GM13976 (cell line): ENCODE measurements at regions not wholly inside any gene's neighbourhood (a gene's known extent, or its start where the extent isn't known, plus 50 kb on each side); places are given as distances from the start of the nearest gene placed in this dataset.

ENCODE experiments used
- DNase-seq: peaks from one replicate; pipeline ENCODE4 v3.0.0; 2012; ENCODE audit warnings: low spot score
- in situ Hi-C: fragments of 300-500 bp; cut with MboI; formaldehyde crosslinking; loops from one replicate; pipeline ENCODE4 v1.12.0; 2022; ENCODE audit warnings: low sequenced_read_pairs, mixed read lengths, inconsistent platforms; ENCODE audit not compliant: unreplicated experiment
- TF ChIP-seq, protein P1 (sequence below): IDR thresholded peaks from 2 replicates; pipeline ENCODE4 v1.5.1; 2012; ENCODE audit warnings: borderline replicate concordance, mild to moderate bottlenecking; ENCODE audit not compliant: insufficient read depth; ENCODE audit errors: extremely low read depth, missing control alignments, control extremely low read depth

DNA sequence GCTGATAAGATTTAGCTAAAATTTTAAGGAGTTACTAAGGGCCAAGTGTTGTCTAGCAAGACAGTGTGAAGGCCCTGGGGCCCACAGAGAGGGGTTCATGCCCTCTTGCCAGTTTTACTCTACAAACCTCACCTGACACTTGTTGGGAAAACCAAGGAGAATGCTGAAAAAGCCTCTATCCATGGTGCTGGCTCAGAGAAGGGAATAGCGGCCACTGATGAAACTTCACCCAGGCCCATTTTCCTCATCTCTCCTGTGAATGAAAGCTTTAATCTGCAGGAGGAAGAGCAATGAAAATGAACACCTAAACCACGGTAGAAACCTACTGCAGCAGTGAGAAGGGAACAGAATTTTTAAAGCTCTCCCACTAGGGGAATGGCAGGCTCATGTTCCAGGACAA lies 317.3 kb upstream of the CNR1 start:
- TF ChIP-seq, protein P1, sequence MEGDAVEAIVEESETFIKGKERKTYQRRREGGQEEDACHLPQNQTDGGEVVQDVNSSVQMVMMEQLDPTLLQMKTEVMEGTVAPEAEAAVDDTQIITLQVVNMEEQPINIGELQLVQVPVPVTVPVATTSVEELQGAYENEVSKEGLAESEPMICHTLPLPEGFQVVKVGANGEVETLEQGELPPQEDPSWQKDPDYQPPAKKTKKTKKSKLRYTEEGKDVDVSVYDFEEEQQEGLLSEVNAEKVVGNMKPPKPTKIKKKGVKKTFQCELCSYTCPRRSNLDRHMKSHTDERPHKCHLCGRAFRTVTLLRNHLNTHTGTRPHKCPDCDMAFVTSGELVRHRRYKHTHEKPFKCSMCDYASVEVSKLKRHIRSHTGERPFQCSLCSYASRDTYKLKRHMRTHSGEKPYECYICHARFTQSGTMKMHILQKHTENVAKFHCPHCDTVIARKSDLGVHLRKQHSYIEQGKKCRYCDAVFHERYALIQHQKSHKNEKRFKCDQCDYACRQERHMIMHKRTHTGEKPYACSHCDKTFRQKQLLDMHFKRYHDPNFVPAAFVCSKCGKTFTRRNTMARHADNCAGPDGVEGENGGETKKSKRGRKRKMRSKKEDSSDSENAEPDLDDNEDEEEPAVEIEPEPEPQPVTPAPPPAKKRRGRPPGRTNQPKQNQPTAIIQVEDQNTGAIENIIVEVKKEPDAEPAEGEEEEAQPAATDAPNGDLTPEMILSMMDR, result no peak
- no peak for DNase-seq
- in situ Hi-C loops, result loop anchor here (25.0 kb wide), 1 partner anchor 546 kb away; no protein-coding TSS in a partner anchor

DNA sequence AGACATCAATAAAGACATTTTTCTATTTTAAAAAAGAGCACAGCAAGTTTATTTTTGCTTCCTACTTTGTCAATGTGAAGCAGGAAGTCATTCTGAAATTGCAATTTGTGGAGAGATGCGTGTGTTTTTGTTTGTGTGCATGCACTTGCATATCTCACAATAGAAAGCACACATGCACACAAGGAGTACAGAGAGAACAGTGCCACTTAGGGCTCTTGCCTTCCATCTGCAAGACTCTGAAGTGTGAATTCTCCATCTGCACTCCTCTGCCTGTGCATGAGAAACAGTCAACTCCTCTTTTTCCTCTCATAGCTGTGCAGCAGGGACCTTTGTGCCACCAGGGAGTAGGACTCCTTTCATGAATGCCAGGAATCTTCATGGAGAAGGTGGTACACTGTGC lies 316.3 kb upstream of the CNR1 start:
- TF ChIP-seq, protein P1, result no peak
- in situ Hi-C loops, result loop anchor here (25.0 kb wide), 1 partner anchor 545 kb away; no protein-coding TSS in a partner anchor
- no peak for DNase-seq

DNA sequence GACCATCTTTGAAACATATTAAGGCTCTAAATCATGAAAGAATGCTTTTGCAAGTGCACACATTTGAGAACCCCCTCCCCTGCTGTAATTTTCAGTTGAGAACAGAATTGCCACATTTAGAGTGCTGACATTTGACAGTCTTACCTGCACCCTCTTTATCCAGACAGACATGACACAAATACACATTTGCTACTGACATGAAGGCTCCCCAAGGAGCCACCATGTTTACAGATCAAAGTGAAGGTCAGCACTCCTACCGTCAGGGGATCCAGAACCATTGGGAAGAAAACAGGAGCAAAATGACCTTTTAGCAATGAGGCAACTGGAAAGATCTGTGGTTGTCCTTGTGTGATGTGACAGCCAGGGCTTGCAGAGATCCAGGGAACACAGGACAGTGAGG lies 315.4 kb upstream of the CNR1 start:
- DNase-seq, result no peak
- TF ChIP-seq, protein P1, result no peak
- in situ Hi-C loops, result loop anchor here (25.0 kb wide), 1 partner anchor 544 kb away; no protein-coding TSS in a partner anchor

DNA sequence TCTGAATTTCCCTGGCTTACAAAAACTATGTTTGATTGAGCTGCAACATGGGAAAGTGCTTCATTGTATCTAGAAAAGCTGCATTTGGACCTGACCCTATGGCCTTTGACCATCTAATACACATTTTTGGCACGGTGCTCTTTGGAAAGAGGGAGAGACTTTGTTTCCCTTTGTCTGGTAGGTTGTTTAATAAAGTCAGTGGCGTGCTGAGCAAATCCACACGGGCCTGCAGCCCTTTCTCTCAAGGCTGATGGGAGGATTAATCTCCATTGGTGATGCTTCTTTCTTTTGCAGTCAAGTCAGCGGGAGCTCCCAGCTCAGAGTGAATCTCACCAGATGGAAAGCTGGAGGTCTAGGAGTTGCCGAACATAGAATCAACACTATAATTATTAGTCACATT lies 314.7 kb upstream of the CNR1 start:
- DNase-seq, result no peak
- TF ChIP-seq, protein P1, result no peak
- in situ Hi-C loops, result loop anchor here (25.0 kb wide), 1 partner anchor 544 kb away; no protein-coding TSS in a partner anchor

DNA sequence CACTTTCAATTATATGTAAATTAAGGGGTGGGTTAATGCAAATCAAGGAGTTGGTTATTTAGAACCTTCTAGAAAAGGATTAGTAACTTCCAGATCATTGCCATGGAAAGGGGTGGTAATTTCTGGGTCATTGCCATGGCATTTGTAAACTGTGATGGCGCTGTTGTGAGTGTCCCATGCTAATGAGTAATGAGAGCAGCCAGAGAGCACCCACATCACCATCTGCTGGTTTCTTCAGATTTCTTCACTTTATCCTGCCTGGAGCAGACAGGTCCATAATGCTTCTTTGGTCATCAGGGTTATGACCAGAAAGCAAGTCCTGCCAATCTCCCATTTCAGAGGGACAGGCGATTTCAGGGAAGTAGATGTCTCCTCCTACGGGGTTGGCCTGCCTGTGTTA lies 311.3 kb upstream of the CNR1 start:
- DNase-seq, result no peak
- TF ChIP-seq, protein P1, result no peak
- in situ Hi-C loops, result loop anchor here (25.0 kb wide), 1 partner anchor 540 kb away; no protein-coding TSS in a partner anchor

DNA sequence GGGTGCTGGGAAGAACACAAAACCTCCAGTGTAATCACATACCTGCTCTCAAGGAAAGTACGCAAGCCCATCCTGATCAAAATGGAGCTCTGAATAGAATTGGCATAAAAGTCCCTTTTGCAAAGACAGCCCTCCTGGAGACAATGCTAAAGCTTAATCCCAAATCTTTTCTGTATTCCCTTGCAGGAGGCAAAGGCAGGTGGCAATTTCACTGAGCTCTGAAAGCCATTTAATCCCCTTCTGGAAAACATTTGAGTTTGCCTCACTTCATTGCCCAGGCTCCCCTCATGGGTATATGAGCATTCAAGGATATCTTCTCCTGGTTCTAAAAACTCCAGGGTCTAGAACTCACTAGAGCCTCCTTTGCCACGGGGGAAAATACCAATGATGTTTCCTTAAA lies 310.2 kb upstream of the CNR1 start:
- no peak for DNase-seq
- TF ChIP-seq, protein P1, result no peak
- in situ Hi-C loops, result loop anchor here (25.0 kb wide), 1 partner anchor 539 kb away; no protein-coding TSS in a partner anchor
